ENCODE measurements at regions not wholly inside any gene's neighbourhood (a gene's known extent, or its start where the extent isn't known, plus 50 kb on each side); places are given as distances from the start of the nearest gene placed in this dataset.

DNA sequence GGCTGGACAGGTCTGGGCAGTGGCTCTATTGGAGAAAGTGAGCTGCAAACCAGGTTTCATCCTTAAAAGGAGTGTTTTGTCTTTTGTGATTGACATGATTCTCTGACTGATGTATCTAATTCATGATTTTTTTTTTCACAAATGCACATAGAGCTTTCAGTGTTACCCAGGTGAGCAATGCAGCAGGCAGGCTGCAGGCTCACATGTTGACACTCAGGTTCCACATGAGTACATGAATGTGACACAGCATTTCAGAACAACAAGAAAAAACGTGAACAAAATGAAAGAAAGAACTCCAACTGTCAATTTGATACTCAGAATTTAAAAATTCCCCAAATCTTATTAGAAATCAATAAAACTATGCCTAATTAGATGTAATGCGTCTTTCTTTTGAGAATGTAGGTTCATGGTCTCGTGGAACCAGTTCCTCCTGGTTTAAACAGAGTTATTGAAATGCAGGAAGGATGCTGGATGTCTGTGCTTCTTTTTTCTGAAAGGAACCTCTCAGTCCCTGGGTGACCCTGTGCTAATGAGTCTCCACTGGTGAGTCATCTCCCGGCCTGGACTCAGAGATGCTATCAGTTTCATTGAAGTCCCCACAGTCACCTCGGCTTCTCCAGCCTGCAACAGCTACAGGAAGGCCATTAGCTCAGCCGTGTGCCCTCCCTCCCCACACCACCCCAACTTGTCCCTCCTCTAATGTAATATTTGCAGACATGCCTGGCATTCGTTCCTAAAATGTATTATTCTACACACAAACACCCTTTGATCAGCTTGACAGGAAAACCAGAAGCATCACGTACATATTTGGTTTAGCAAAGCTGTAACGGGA is 430.4 kb downstream of the LPIN1 start:
- Histone ChIP-seq H3K23ac (ENCODE audit: low read length) (no peak overlapping the region), H2AK5ac (ENCODE audit: low read length) (no peak overlapping the region), H3K79me1 (ENCODE audit: low read length) (no peaks in the 10 kb centered on the region), H3K27me3 (ENCODE audit: insufficient read depth, low read length, poor library complexity) (no peaks in the 10 kb centered on the region), H3K4me2 (ENCODE audit: low read length) (no peak overlapping the region), H3K18ac (ENCODE audit: low read length) (peak overlapping the region; percentile 40), H3K4me1 (ENCODE audit: control insufficient read depth, low read depth, low read length) (no peaks in the 10 kb centered on the region), H3K36me3 (ENCODE audit: control insufficient read depth, insufficient read depth, low read length) (no peaks in the 10 kb centered on the region), H2BK15ac (replicated peaks; ENCODE audit: low read depth) (no peak overlapping the region), H3K56ac (ENCODE audit: low read length) (no peak overlapping the region), H3K4ac (ENCODE audit: low read depth, low read length) (no peak overlapping the region), H2BK5ac (ENCODE audit: low read length) (no peak overlapping the region), H3K27ac (ENCODE audit: low read depth, low read length) (no peak overlapping the region), H3K4me3 (ENCODE audit: low read length) (no peak overlapping the region), H3K9ac (ENCODE audit: low read length) (no peak overlapping the region), H4K8ac (ENCODE audit: low read depth, low read length) (no peak overlapping the region), H3K79me2 (ENCODE audit: control insufficient read depth, insufficient read depth, low read length) (no peaks in the 10 kb centered on the region), H2BK120ac (ENCODE audit: low read depth, low read length) (no peak overlapping the region), H4K5ac (ENCODE audit: low read length) (no peak overlapping the region)
- DNase-seq, result peak; percentile 91
- WGBS (ENCODE audit: extremely low coverage, insufficient coverage, low lambda C conversion rate), result no CpG with 5 or more reads among the region's 9 CpGs

DNA sequence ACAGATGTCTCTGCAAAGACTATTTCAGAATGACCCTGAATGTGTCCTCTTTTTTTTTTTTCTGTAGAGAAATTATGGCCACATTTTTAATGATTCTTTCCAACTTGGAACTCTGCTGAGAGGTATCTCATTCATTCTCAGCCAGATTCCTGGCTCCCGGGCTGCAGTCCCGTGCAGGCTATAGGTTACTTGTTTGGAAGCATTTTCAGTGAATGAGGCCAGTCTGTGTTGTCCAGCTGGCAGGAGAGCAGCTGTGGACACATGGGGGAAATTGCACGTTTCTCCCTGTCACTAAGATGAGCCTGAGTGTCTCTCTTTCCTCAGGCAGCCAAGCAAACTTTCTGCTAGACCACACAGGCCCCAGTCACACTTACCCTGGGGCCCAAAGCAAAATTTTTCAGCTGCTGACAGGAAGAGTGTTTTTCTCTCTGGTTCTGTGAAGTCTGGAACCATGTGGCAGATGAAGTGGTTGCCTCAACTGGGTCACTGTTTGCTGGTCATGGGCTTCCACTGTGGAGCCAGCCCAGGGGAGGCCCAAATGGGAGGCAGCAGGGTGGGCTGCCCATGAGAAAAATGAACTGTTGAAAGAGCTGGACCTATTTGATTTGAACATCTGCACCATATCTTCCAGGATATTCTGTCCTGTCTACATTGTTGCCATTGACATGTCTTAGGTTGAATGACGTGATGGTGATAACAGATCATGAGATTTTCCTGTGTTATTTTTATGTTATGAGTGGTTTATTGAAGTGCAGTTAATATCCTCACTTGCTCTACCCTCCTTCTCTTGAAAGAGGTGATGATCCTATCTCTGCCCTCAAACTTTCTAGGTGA is 431.2 kb downstream of the LPIN1 start:
- no peak overlapping the region for H3K4me2 ChIP-seq (ENCODE audit: low read length)
- H3K4me1 ChIP-seq (ENCODE audit: control insufficient read depth, low read depth, low read length), result no peaks in the 10 kb centered on the region
- H3K79me2 ChIP-seq (ENCODE audit: control insufficient read depth, insufficient read depth, low read length), result no peaks in the 10 kb centered on the region
- H3K4ac ChIP-seq (ENCODE audit: low read depth, low read length), result no peak overlapping the region
- no peaks in the 10 kb centered on the region for H3K79me1 ChIP-seq (ENCODE audit: low read length)
- no peak overlapping the region for H4K8ac ChIP-seq (ENCODE audit: low read depth, low read length)
- DNase-seq, result no peak
- H3K36me3 ChIP-seq (ENCODE audit: control insufficient read depth, insufficient read depth, low read length), result no peaks in the 10 kb centered on the region
- no peak overlapping the region for H2AK5ac ChIP-seq (ENCODE audit: low read length)
- no peak overlapping the region for H3K56ac ChIP-seq (ENCODE audit: low read length)
- no peak overlapping the region for H2BK15ac ChIP-seq (replicated peaks; ENCODE audit: low read depth)
- H3K4me3 ChIP-seq (ENCODE audit: low read length), result no peak overlapping the region
- no peak overlapping the region for H3K27ac ChIP-seq (ENCODE audit: low read depth, low read length)
- no peak overlapping the region for H2BK120ac ChIP-seq (ENCODE audit: low read depth, low read length)
- H3K27me3 ChIP-seq (ENCODE audit: insufficient read depth, low read length, poor library complexity), result no peaks in the 10 kb centered on the region
- H4K5ac ChIP-seq (ENCODE audit: low read length), result no peak overlapping the region
- no peak overlapping the region for H3K23ac ChIP-seq (ENCODE audit: low read length)
- H3K18ac ChIP-seq (ENCODE audit: low read length), result peak overlapping the region; percentile 40
- WGBS (ENCODE audit: extremely low coverage, insufficient coverage, low lambda C conversion rate), result no CpG with 5 or more reads among the region's 4 CpGs
- no peak overlapping the region for H2BK5ac ChIP-seq (ENCODE audit: low read length)
- no peak overlapping the region for H3K9ac ChIP-seq (ENCODE audit: low read length)

DNA sequence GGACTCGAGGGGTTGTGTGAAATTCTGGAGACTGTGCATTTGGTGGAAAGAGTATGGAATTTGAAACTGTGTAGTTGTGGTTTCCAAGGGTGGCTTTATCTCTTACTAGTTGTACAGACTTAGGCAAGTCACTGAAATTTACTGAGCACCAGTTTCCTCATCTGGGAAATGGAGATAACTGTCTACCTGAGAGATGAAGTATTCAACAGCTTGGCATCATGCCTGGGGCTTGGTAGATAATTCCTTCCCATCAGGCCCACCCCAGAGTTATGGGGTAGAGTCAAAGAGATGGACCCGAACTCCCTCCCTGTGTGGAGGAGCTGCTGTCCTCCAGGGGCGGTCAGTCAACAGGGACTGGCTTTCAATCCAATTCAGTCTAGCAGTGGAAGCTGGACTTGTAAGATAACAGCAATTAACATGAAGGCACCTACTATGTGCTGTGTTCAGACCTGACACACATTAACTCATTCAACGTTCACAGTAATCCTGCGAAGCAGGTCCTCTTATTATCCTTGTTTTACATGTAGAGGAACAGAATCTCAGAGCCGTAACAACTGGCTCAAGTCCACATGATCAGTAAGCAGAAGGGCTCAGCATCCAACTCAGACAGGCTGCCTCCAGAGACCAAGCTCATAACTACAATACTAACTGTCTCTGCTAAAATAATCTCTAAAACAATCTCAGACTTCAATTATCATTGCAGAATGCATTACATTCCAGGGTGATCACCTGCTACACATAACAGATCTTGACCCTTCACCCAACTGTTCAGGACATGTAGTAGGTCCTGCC is 432.1 kb downstream of the LPIN1 start:
- Histone ChIP-seq H2AK5ac (ENCODE audit: low read length) (no peak overlapping the region), H3K36me3 (ENCODE audit: control insufficient read depth, insufficient read depth, low read length) (no peaks in the 10 kb centered on the region), H3K4me3 (ENCODE audit: low read length) (no peak overlapping the region), H4K8ac (ENCODE audit: low read depth, low read length) (no peak overlapping the region), H2BK120ac (ENCODE audit: low read depth, low read length) (no peak overlapping the region), H3K79me2 (ENCODE audit: control insufficient read depth, insufficient read depth, low read length) (no peaks in the 10 kb centered on the region), H3K9ac (ENCODE audit: low read length) (no peak overlapping the region), H3K79me1 (ENCODE audit: low read length) (no peaks in the 10 kb centered on the region), H3K27ac (ENCODE audit: low read depth, low read length) (no peak overlapping the region), H3K4me1 (ENCODE audit: control insufficient read depth, low read depth, low read length) (no peaks in the 10 kb centered on the region), H3K23ac (ENCODE audit: low read length) (no peak overlapping the region), H2BK15ac (replicated peaks; ENCODE audit: low read depth) (no peak overlapping the region), H3K56ac (ENCODE audit: low read length) (no peak overlapping the region), H4K5ac (ENCODE audit: low read length) (no peak overlapping the region), H3K4me2 (ENCODE audit: low read length) (no peak overlapping the region), H3K18ac (ENCODE audit: low read length) (no peak overlapping the region), H3K27me3 (ENCODE audit: insufficient read depth, low read length, poor library complexity) (no peaks in the 10 kb centered on the region), H2BK5ac (ENCODE audit: low read length) (no peak overlapping the region), H3K4ac (ENCODE audit: low read depth, low read length) (no peak overlapping the region)
- DNase-seq, result no peak
- WGBS (ENCODE audit: extremely low coverage, insufficient coverage, low lambda C conversion rate), result no CpG with 5 or more reads among the region's 6 CpGs

DNA sequence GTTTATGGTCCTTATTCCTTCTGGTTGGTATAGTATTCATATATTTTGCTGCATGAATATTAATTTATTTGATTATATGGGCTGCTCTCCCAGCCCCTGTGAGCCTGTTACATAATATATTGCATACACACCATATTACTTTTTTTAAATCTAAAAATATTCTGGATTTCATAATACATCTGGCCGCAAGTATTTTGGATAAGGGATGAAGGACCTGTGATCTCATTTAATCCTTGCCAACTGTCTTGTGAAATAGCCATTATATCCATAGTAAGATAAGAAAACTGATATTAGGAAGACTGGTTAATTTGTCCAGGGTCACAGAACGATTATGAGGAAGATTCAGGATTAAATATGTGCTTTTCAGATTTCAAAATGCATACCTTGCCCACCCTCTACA is 433.6 kb downstream of the LPIN1 start:
- no peak for DNase-seq
- Histone ChIP-seq H3K56ac (ENCODE audit: low read length) (no peak overlapping the region), H2BK5ac (ENCODE audit: low read length) (no peak overlapping the region), H3K27me3 (ENCODE audit: insufficient read depth, low read length, poor library complexity) (no peaks in the 10 kb centered on the region), H2BK15ac (replicated peaks; ENCODE audit: low read depth) (no peak overlapping the region), H3K36me3 (ENCODE audit: control insufficient read depth, insufficient read depth, low read length) (no peaks in the 10 kb centered on the region), H2AK5ac (ENCODE audit: low read length) (no peak overlapping the region), H3K4me1 (ENCODE audit: control insufficient read depth, low read depth, low read length) (no peaks in the 10 kb centered on the region), H2BK120ac (ENCODE audit: low read depth, low read length) (no peak overlapping the region), H3K23ac (ENCODE audit: low read length) (no peak overlapping the region), H3K4me3 (ENCODE audit: low read length) (no peak overlapping the region), H4K5ac (ENCODE audit: low read length) (no peak overlapping the region), H3K4ac (ENCODE audit: low read depth, low read length) (no peak overlapping the region), H3K4me2 (ENCODE audit: low read length) (no peak overlapping the region), H3K79me2 (ENCODE audit: control insufficient read depth, insufficient read depth, low read length) (no peaks in the 10 kb centered on the region), H3K27ac (ENCODE audit: low read depth, low read length) (no peak overlapping the region), H3K18ac (ENCODE audit: low read length) (no peak overlapping the region), H3K79me1 (ENCODE audit: low read length) (no peaks in the 10 kb centered on the region), H4K8ac (ENCODE audit: low read depth, low read length) (no peak overlapping the region), H3K9ac (ENCODE audit: low read length) (no peak overlapping the region)
- no CpG with 5 or more reads among the region's 2 CpGs for WGBS (ENCODE audit: extremely low coverage, insufficient coverage, low lambda C conversion rate)

DNA sequence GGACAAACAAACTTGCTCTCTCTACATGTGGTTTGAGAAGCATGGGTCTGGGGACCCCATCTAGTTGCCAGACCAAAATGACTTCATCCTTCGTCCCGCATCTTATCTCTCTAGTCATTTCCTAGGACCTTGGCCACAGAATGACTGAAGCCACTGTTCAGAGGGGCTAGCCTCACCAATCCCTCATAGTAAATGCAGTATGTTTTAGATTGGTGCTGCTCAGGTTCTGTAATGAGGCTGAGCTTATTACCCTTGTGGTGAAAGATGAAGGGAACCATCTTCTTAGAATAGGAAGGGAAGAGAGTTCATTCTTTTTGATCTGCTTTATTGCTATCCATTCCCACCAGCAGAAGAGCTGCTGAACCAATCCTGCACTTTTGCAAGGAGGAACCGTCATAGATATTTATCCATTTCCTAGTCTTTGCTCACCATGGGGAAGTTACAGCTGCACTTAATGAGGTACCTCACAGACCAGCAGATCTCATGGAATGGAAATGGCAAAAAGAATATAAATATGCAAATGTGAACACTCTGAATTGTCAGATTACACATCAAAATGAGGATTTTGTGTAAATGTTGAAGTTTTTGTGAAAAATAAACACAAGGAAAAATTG is 436.7 kb downstream of the LPIN1 start:
- Histone ChIP-seq H3K4ac (ENCODE audit: low read depth, low read length) (no peak overlapping the region), H3K27ac (ENCODE audit: low read depth, low read length) (no peak overlapping the region), H3K79me2 (ENCODE audit: control insufficient read depth, insufficient read depth, low read length) (no peaks in the 10 kb centered on the region), H3K4me3 (ENCODE audit: low read length) (no peak overlapping the region), H4K8ac (ENCODE audit: low read depth, low read length) (no peak overlapping the region), H2BK120ac (ENCODE audit: low read depth, low read length) (no peak overlapping the region), H3K36me3 (ENCODE audit: control insufficient read depth, insufficient read depth, low read length) (no peaks in the 10 kb centered on the region), H3K4me1 (ENCODE audit: control insufficient read depth, low read depth, low read length) (no peaks in the 10 kb centered on the region), H3K23ac (ENCODE audit: low read length) (no peak overlapping the region), H3K4me2 (ENCODE audit: low read length) (no peak overlapping the region), H2AK5ac (ENCODE audit: low read length) (no peak overlapping the region), H3K56ac (ENCODE audit: low read length) (no peak overlapping the region), H4K5ac (ENCODE audit: low read length) (no peak overlapping the region), H3K27me3 (ENCODE audit: insufficient read depth, low read length, poor library complexity) (no peaks in the 10 kb centered on the region), H3K79me1 (ENCODE audit: low read length) (no peaks in the 10 kb centered on the region), H3K18ac (ENCODE audit: low read length) (no peak overlapping the region), H2BK5ac (ENCODE audit: low read length) (no peak overlapping the region), H3K9ac (ENCODE audit: low read length) (no peak overlapping the region), H2BK15ac (replicated peaks; ENCODE audit: low read depth) (no peak overlapping the region)
- WGBS (ENCODE audit: extremely low coverage, insufficient coverage, low lambda C conversion rate), result no CpG with 5 or more reads among the region's 3 CpGs
- no peak for DNase-seq

Measured in mesendoderm (in vitro differentiated cells).